DMS53 (cell line): ENCODE measurements at regions not wholly inside any gene's neighbourhood (a gene's known extent, or its start where the extent isn't known, plus 50 kb on each side); places are given as distances from the start of the nearest gene placed in this dataset.

Source experiments
- DNase-seq: peaks from one replicate; lab custom pipeline; 2025; lab: John Stamatoyannopoulos, UW

GRCh38 chr21:15526798-15527197 is 203.0 kb upstream of the USP25 start:
- no peak for DNase-seq

DNA sequence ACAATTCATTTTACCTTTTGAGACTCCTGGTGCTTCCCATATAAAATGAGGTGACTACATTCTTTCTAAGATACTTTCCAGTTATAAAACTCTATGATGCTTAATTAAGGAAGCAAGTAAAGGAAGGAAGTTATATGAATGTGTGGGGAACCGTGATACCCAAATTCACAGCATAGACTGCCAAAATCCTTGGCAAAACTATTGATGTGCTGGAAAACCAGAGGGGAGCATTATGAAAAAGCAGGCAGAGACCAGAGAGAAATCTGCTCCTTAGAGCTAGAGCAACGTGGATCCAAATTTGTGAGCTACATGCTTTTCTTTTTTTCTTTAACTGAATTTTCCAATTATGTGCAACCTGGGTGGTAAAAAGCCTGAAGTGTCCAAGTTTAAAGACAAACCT is 201.4 kb upstream of the USP25 start:
- DNase-seq = no peak

- DNase-seq = no peak
Measured at GRCh38 chr21:15531986-15532385, 197.8 kb upstream of the USP25 start.

GRCh38 chr21:15533618-15534017 is 196.2 kb upstream of the USP25 start:
- DNase-seq = no peak

DNA sequence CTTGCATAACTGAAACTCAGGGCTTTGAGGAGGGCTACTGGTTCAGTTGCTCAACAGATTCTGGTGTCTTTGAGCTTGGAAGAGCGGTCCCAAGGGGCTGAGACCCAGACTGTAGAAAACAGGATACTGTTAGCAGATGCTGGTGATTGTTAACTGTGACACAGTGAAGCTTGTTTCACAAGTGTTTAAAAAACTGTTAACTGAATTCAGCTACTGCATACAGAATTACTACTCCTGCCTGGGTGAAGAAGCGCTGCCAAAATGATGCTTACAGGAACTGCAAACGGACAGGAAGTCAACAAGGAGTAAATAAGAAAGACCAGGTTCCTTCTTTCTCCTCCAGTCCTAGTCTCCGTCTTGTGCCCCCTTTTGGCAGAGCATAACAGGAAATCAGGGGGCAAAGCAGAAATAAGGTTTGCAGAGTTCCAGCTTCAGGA is 195.3 kb upstream of the USP25 start:
- DNase-seq = no peak

DNA sequence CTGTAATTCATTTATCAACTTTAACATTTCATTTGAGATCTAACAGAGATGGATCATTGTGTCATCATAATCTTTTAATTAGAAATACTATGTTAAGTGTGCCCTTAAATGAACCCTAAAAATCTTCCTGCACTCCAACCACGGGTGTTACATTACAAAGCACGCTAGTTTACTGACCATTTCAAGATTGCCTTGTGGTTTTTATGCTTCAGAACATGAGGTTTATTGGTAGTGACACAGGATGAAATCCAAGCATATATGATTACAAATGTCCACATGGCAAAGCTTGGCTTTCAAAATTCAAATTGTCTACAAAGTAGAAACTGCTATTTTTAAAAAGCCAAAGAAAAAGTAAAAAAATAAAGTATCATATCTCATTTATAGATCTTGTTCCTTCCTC is 190.4 kb upstream of the USP25 start:
- DNase-seq = no peak

- DNase-seq = no peak
Measured at GRCh38 chr21:15543473-15543872, 186.3 kb upstream of the USP25 start.

- no peak for DNase-seq
Measured at GRCh38 chr21:15549671-15550070, 180.1 kb upstream of the USP25 start.

DNA sequence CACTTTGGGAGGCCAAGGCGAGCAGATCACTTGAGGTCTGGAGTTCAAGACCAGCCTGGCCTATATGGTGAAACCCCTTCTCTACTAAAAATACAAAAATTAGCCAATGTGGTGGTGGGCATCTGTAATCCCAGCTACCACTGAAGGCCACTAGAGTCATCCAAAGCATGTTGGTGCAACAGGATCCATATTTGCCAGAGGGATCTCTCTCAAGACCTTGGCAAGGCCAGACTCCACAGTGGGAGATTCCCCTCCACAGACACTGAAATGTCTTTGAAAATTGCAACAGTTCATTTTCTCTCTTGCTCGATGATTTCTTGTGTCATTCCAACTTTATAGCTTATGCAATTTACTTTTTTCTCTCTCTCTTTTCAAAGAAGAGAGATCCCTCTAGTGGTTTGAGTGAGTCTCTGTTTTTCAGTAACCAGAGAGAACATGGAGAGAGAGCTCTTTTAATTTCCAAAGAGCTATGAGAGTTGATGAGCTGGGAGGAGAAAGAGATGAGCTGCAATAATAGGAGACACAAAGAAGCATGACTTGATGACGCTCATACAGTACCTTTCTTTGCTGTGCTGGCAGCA is 176.8 kb upstream of the USP25 start:
- peak; percentile 43 for DNase-seq

- DNase-seq = no peak
Measured at GRCh38 chr21:15557925-15558324, 171.9 kb upstream of the USP25 start.

DNA sequence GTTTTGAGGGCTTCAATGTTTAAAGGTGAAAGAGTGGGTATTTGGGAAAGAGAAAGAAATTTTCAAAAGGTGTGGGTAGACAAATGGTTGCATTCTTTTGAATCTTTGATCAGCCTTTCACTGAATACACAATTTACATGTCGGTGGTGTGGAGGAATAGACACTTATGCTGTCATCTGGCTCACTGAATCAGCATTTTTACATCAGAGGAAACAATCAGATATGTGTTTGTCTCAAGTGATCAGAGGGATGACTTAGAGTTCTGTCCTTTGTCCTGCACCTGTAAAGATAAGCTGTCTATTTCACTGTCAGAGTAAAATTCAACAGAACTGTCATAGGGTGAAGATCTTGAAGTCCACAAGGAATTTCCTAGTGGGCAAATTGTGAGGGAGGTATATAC is 170.9 kb upstream of the USP25 start:
- DNase-seq = no peak

- DNase-seq = no peak
Measured at GRCh38 chr21:15559660-15560059, 170.1 kb upstream of the USP25 start.

GRCh38 chr21:15560383-15561056 is 169.3 kb upstream of the USP25 start:
- DNase-seq = no peak

GRCh38 chr21:15562748-15563147 is 167.0 kb upstream of the USP25 start:
- no peak for DNase-seq

DNA sequence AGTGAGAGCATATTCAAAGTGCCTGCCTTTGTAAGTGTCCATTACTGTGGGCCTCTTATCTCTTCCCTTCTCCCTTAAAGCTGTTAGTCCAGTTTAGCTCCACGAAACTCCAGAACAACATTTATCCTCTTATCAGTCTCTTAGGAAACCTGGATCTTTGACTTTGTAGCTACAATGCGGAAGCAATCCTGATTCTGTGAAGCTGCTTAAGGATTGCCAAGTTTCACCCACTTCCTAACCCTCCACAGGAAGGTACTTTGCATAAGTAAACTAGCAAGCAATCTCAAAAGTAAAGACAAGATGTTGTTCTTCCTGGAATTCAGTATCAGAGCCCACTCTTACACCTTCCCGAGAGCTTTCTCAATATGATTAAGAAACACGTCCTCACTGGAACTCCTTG is 164.9 kb upstream of the USP25 start:
- DNase-seq = no peak

GRCh38 chr21:15566703-15567102 is 163.1 kb upstream of the USP25 start:
- DNase-seq = no peak

DNA sequence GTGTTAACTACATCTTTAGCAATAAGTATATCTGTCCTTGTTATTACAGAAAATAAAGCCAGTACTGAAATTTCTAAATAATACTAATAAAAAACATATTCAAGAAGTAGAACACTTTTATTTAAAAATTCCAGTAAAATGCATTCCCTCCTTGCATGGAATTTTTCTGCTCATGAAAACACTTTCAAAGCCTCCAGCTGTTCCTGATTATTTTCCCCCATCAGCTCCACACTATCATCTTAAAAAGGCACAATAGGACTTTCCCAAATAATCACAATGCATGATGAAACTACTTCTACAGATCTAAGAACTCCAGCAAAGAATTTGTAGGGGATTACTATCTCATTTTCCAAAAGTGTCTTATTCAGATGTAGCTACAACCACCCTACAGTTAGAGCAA is 162.6 kb upstream of the USP25 start:
- no peak for DNase-seq

- DNase-seq = no peak
Measured at GRCh38 chr21:15568516-15568915, 161.3 kb upstream of the USP25 start.

- no peak for DNase-seq
Measured at GRCh38 chr21:15586752-15587427, 142.9 kb upstream of the USP25 start.

GRCh38 chr21:15592271-15592860 is 137.4 kb upstream of the USP25 start:
- peak; percentile 60 for DNase-seq

DNA sequence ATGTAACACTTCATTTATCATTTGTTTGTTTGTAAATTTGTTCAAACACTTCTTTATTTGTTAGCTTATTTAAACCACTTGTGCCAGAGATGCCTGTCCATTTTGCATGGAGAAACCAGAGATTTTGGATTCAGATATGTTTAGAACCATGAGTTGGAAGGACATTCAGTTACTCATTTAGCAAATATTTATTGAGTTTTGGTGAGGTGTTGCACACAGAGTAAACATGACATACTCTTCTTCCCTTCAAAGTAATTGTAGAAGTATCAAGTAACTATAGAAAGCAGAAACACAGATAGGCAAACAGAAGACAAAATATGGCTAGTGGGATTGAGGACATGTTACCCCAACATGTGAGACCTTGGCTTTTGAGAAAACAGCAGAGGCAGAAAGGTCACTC is 136.8 kb upstream of the USP25 start:
- DNase-seq = peak; percentile 29

GRCh38 chr21:15601390-15601789 is 128.4 kb upstream of the USP25 start:
- DNase-seq = no peak

- no peak for DNase-seq
Measured at GRCh38 chr21:15604413-15604812, 125.4 kb upstream of the USP25 start.
